HepG2 (cell line): ENCODE measurements at regions not wholly inside any gene's neighbourhood (a gene's known extent, or its start where the extent isn't known, plus 50 kb on each side); places are given as distances from the start of the nearest gene placed in this dataset.

Experiments used
- ATAC-seq: fragments of 200-7000 bp; cut with Tn5 transposase; 3 replicates; pipeline ENCODE4 v1.9.1; 2020; ENCODE audit warnings: mild to moderate bottlenecking, moderate library complexity
- BruUV-seq: library from RNA; stranded (reverse); fragments of 400-500 nt; replicated peaks from 2 replicates; lab custom pipeline; 2021; lab: Mats Ljungman, UMichigan
- CTCF ChIA-PET: fragments of 300-600 bp; formaldehyde crosslinking; extraction: SDS; loops from one replicate; lab custom pipeline; 2021; ENCODE audit warnings: low total read pairs, inconsistent platforms, low intra/inter-chr PET ratio; lab: Yijun Ruan, JAX
- POLR2A ChIA-PET: fragments of 350-600 bp; sonication (Branson Sonifier 250); formaldehyde crosslinking; loops from one replicate; lab custom pipeline; 2020; ENCODE audit warnings: antibody characterized with exemption, inconsistent platforms; lab: Yijun Ruan, JAX
- DNase-seq: peaks from one replicate; pipeline ENCODE4 v3.0.0-alpha.2; 2015; ENCODE audit warnings: low spot score
- FAIRE-seq: peaks from 3 replicates; lab custom pipeline; 2011; peaks lifted over from hg19 to GRCh38; lab: Jason Lieb, UNC
- H2AFZ ChIP-seq: one replicate; pipeline ENCODE4 v1.6.1; 2011; ENCODE audit warnings: low read length, inconsistent platforms
- H3K27ac ChIP-seq: fragments of 300-600 bp; 3 replicates; pipeline ENCODE4 v1.8.0; 2011; ENCODE audit warnings: mixed run types, mild to moderate bottlenecking, mixed read lengths, low read length, inconsistent platforms; ENCODE audit not compliant: insufficient read depth; ENCODE audit errors: extremely low read length
- H3K27me3 ChIP-seq, 2 experiments: fragments of 200-600 bp in 1 of 2; 2 replicates in 1 of 2; 3 replicates in 1 of 2; pipeline versions ENCODE4 v1.6.0 to v1.8.0; 2011; ENCODE audit warnings: low read length in 2 of 2, mild to moderate bottlenecking in 2 of 2, moderate library complexity in 2 of 2, inconsistent platforms in 1 of 2; ENCODE audit not compliant: insufficient read depth in 2 of 2, control insufficient read depth in 1 of 2
- H3K36me3 ChIP-seq, 2 experiments: fragments of 200-600 bp in 1 of 2; replicated peaks in 1 of 2; 2 replicates in 1 of 2; 3 replicates in 1 of 2; pipeline versions ENCODE4 v1.5.1 to v1.8.0; 2011; ENCODE audit warnings: low read length in 2 of 2, inconsistent platforms in 1 of 2; ENCODE audit not compliant: insufficient read depth in 2 of 2, control insufficient read depth in 1 of 2
- H3K4me1 ChIP-seq: 2 replicates; pipeline ENCODE4 v1.5.1; 2012; ENCODE audit warnings: low read length, inconsistent platforms; ENCODE audit not compliant: insufficient read depth
- H3K4me2 ChIP-seq: 2 replicates; pipeline ENCODE4 v1.6.0; 2011; ENCODE audit warnings: low read depth, low read length, inconsistent platforms
- H3K4me3 ChIP-seq, 3 experiments: fragments of 200-600 bp in 1 of 3; sonication (generic), shearing (Covaris generic) in 1 of 3; replicated peaks in 1 of 3; 2 replicates each; pipeline ENCODE4 v1.5.1; 2011 to 2016; ENCODE audit warnings: low read length in 3 of 3, inconsistent platforms in 2 of 3, low read depth in 2 of 3, mild to moderate bottlenecking in 2 of 3, control low read depth in 1 of 3, mixed read lengths in 1 of 3; ENCODE audit not compliant: insufficient read depth in 1 of 3
- H3K79me2 ChIP-seq: one replicate; pipeline ENCODE4 v1.6.1; 2011; ENCODE audit warnings: low read length, inconsistent platforms; ENCODE audit not compliant: insufficient read depth
- H3K9ac ChIP-seq: 2 replicates; pipeline ENCODE4 v1.6.0; 2011; ENCODE audit warnings: mild to moderate bottlenecking, low read depth, low read length, inconsistent platforms; ENCODE audit not compliant: insufficient read depth
- H3K9me3 ChIP-seq: 2 replicates; pipeline ENCODE4 v1.5.1; 2012; ENCODE audit warnings: mild to moderate bottlenecking, low read length
- H4K20me1 ChIP-seq: 2 replicates; pipeline ENCODE4 v1.6.0; 2011; ENCODE audit warnings: inconsistent platforms, mild to moderate bottlenecking, low read length, moderate library complexity; ENCODE audit not compliant: insufficient read depth
- HHEX ChIP-seq: IDR thresholded peaks from 2 replicates; pipeline ENCODE4 v1.6.1; 2016; ENCODE audit warnings: control low read depth
- HIC2 ChIP-seq: sonication (generic); formaldehyde crosslinking; IDR thresholded peaks from 2 replicates; pipeline ENCODE4 v1.9.0; 2022; ENCODE audit warnings: low read depth, missing genetic modification reagents
- KDM5B ChIP-seq: sonication (generic); formaldehyde crosslinking; IDR thresholded peaks from 2 replicates; pipeline ENCODE4 v1.4.0; 2020; ENCODE audit warnings: missing genetic modification reagents, mild to moderate bottlenecking, borderline replicate concordance
- MXD1 ChIP-seq: sonication (generic); formaldehyde crosslinking; IDR thresholded peaks from 2 replicates; pipeline ENCODE4 v1.4.0; 2020; ENCODE audit warnings: mild to moderate bottlenecking, missing genetic modification reagents
- PRDM4 ChIP-seq: sonication (generic); formaldehyde crosslinking; IDR thresholded peaks from 2 replicates; pipeline ENCODE4 v1.9.0; 2021; ENCODE audit warnings: missing genetic modification reagents, borderline replicate concordance
- TCF7L2 ChIP-seq: IDR thresholded peaks from 2 replicates; pipeline ENCODE4 v1.6.1; 2011; ENCODE audit warnings: mild to moderate bottlenecking, low read depth, low read length, moderate library complexity
- ZNF275 ChIP-seq: sonication (generic); formaldehyde crosslinking; IDR thresholded peaks from 2 replicates; pipeline ENCODE4 v1.8.0; 2022; ENCODE audit warnings: missing genetic modification reagents, mild to moderate bottlenecking, inconsistent platforms, borderline replicate concordance
- ZNF773 ChIP-seq: sonication (generic); formaldehyde crosslinking; IDR thresholded peaks from 2 replicates; pipeline ENCODE4 v1.4.0; 2020; ENCODE audit warnings: missing genetic modification reagents, borderline replicate concordance
- in situ Hi-C: cut with HindIII; loops from 2 replicates; pipeline ENCODE4 v1.10.0; 2017; ENCODE audit warnings: low pct_unique_long_range_greater_than_20kb; ENCODE audit not compliant: extremely low pct_ligation_motif_present
- intact Hi-C: fragments of 100-400 bp; cut with micrococcal nuclease; formaldehyde crosslinking; loops from one replicate; pipeline ENCODE4 v1.10.0; 2022; ENCODE audit not compliant: unreplicated experiment

- Histone ChIP-seq H4K20me1 (no peaks in the 10 kb centered on the region), H3K4me2 (no peak overlapping the region), H3K4me3 (no peak overlapping the region), H3K9me3 (no peaks in the 10 kb centered on the region), H3K36me3 (no peaks in the 10 kb centered on the region), H3K27ac (no peak overlapping the region), H3K9ac (no peak overlapping the region), H2AFZ (no peak overlapping the region), H3K4me1 (no peaks in the 10 kb centered on the region), H3K27me3 (no peaks in the 10 kb centered on the region), H3K79me2 (no peaks in the 10 kb centered on the region)
- no TSS peak for BruUV-seq
- ATAC-seq = no peak
- intact Hi-C loops = no loop called here
- no peak for FAIRE-seq
- POLR2A ChIA-PET = no interaction called here
- no peak for DNase-seq
- in situ Hi-C loops = no loop called here
- TF ChIP-seq TCF7L2 (no peak), ZNF275 (CRISPR knock-in tag) (no peak), HHEX (CRISPR knock-in tag) (no peak), PRDM4 (no peak), ZNF773 (CRISPR knock-in tag) (no peak), MXD1 (CRISPR knock-in tag) (no peak), KDM5B (no peak), HIC2 (CRISPR knock-in tag) (no peak)
- CTCF ChIA-PET = no interaction called here
These were observed 356.6 kb upstream of the SNX7 start for GRCh38 chr1:98304888-98305287.
